ENCODE measurements at regions not wholly inside any gene's neighbourhood (a gene's known extent, or its start where the extent isn't known, plus 50 kb on each side); places are given as distances from the start of the nearest gene placed in this dataset.

- Histone ChIP-seq H3K79me2 (ENCODE audit: low read length) (no peaks in the 10 kb centered on the region), H4K20me1 (ENCODE audit: insufficient read depth, low read depth, low read length) (no peaks in the 10 kb centered on the region), H2AFZ (ENCODE audit: low read length) (no peak overlapping the region), H3K4me2 (ENCODE audit: low read depth, low read length, poor library complexity, severe bottlenecking) (no peak overlapping the region), H3K9me2 (replicated peaks; ENCODE audit: insufficient read depth, low read length) (no peaks in the 10 kb centered on the region), H3K9me3 (ENCODE audit: low read length) (no peaks in the 10 kb centered on the region), H3K9ac (ENCODE audit: low read length) (no peak overlapping the region), H3K27me3 (ENCODE audit: low read length) (no peaks in the 10 kb centered on the region), H3K4me1 (ENCODE audit: low read length) (no peaks in the 10 kb centered on the region), H3K4me3 (ENCODE audit: low read length) (no peak overlapping the region), H3K36me3 (ENCODE audit: insufficient read depth, low read length) (no peaks in the 10 kb centered on the region), H3K27ac (ENCODE audit: low read length) (no peak overlapping the region)
- no peak for DNase-seq
Observed at GRCh38 chr7:32218741-32219288, 148.6 kb upstream of the PDE1C start.

- Histone ChIP-seq H2AFZ (ENCODE audit: low read length) (no peak overlapping the region), H3K4me2 (ENCODE audit: low read depth, low read length, poor library complexity, severe bottlenecking) (no peak overlapping the region), H3K4me1 (ENCODE audit: low read length) (no peaks in the 10 kb centered on the region), H3K9ac (ENCODE audit: low read length) (no peak overlapping the region), H3K36me3 (ENCODE audit: insufficient read depth, low read length) (no peaks in the 10 kb centered on the region), H3K9me2 (replicated peaks; ENCODE audit: insufficient read depth, low read length) (no peaks in the 10 kb centered on the region), H3K79me2 (ENCODE audit: low read length) (no peaks in the 10 kb centered on the region), H3K9me3 (ENCODE audit: low read length) (no peaks in the 10 kb centered on the region), H3K27ac (ENCODE audit: low read length) (no peak overlapping the region), H3K27me3 (ENCODE audit: low read length) (no peaks in the 10 kb centered on the region), H3K4me3 (ENCODE audit: low read length) (no peak overlapping the region), H4K20me1 (ENCODE audit: insufficient read depth, low read depth, low read length) (no peaks in the 10 kb centered on the region)
- no peak for DNase-seq
Observed at GRCh38 chr7:32218154-32218467, 147.9 kb upstream of the PDE1C start.

GRCh38 chr7:32217341-32218153 is 147.3 kb upstream of the PDE1C start:
- H2AFZ ChIP-seq (ENCODE audit: low read length), result no peak overlapping the region
- H3K9ac ChIP-seq (ENCODE audit: low read length), result no peak overlapping the region
- no peaks in the 10 kb centered on the region for H3K27me3 ChIP-seq (ENCODE audit: low read length)
- no peak overlapping the region for H3K27ac ChIP-seq (ENCODE audit: low read length)
- H3K9me2 ChIP-seq (replicated peaks; ENCODE audit: insufficient read depth, low read length), result no peaks in the 10 kb centered on the region
- H3K4me3 ChIP-seq (ENCODE audit: low read length), result no peak overlapping the region
- no peaks in the 10 kb centered on the region for H3K79me2 ChIP-seq (ENCODE audit: low read length)
- no peaks in the 10 kb centered on the region for H3K4me1 ChIP-seq (ENCODE audit: low read length)
- H3K36me3 ChIP-seq (ENCODE audit: insufficient read depth, low read length), result no peaks in the 10 kb centered on the region
- DNase-seq, result no peak
- H3K9me3 ChIP-seq (ENCODE audit: low read length), result no peaks in the 10 kb centered on the region
- H3K4me2 ChIP-seq (ENCODE audit: low read depth, low read length, poor library complexity, severe bottlenecking), result no peak overlapping the region
- H4K20me1 ChIP-seq (ENCODE audit: insufficient read depth, low read depth, low read length), result no peaks in the 10 kb centered on the region

GRCh38 chr7:32216759-32217158 is 146.6 kb upstream of the PDE1C start:
- no peak for DNase-seq
- H4K20me1 ChIP-seq (ENCODE audit: insufficient read depth, low read depth, low read length), result no peaks in the 10 kb centered on the region
- H3K79me2 ChIP-seq (ENCODE audit: low read length), result no peaks in the 10 kb centered on the region
- H3K4me1 ChIP-seq (ENCODE audit: low read length), result no peaks in the 10 kb centered on the region
- no peak overlapping the region for H2AFZ ChIP-seq (ENCODE audit: low read length)
- no peaks in the 10 kb centered on the region for H3K27me3 ChIP-seq (ENCODE audit: low read length)
- H3K36me3 ChIP-seq (ENCODE audit: insufficient read depth, low read length), result no peaks in the 10 kb centered on the region
- H3K9me2 ChIP-seq (replicated peaks; ENCODE audit: insufficient read depth, low read length), result no peaks in the 10 kb centered on the region
- H3K27ac ChIP-seq (ENCODE audit: low read length), result no peak overlapping the region
- no peak overlapping the region for H3K4me3 ChIP-seq (ENCODE audit: low read length)
- no peak overlapping the region for H3K9ac ChIP-seq (ENCODE audit: low read length)
- no peaks in the 10 kb centered on the region for H3K9me3 ChIP-seq (ENCODE audit: low read length)
- H3K4me2 ChIP-seq (ENCODE audit: low read depth, low read length, poor library complexity, severe bottlenecking), result no peak overlapping the region

GRCh38 chr7:32215697-32216096 is 145.5 kb upstream of the PDE1C start:
- no peak overlapping the region for H3K4me2 ChIP-seq (ENCODE audit: low read depth, low read length, poor library complexity, severe bottlenecking)
- no peak overlapping the region for H3K27ac ChIP-seq (ENCODE audit: low read length)
- no peak overlapping the region for H3K9ac ChIP-seq (ENCODE audit: low read length)
- H3K4me1 ChIP-seq (ENCODE audit: low read length), result no peaks in the 10 kb centered on the region
- no peak overlapping the region for H3K4me3 ChIP-seq (ENCODE audit: low read length)
- no peaks in the 10 kb centered on the region for H3K9me2 ChIP-seq (replicated peaks; ENCODE audit: insufficient read depth, low read length)
- H3K79me2 ChIP-seq (ENCODE audit: low read length), result no peaks in the 10 kb centered on the region
- H3K36me3 ChIP-seq (ENCODE audit: insufficient read depth, low read length), result no peaks in the 10 kb centered on the region
- no peaks in the 10 kb centered on the region for H3K9me3 ChIP-seq (ENCODE audit: low read length)
- H2AFZ ChIP-seq (ENCODE audit: low read length), result no peak overlapping the region
- H4K20me1 ChIP-seq (ENCODE audit: insufficient read depth, low read depth, low read length), result no peaks in the 10 kb centered on the region
- no peak for DNase-seq
- no peaks in the 10 kb centered on the region for H3K27me3 ChIP-seq (ENCODE audit: low read length)

GRCh38 chr7:32214913-32215312 is 144.7 kb upstream of the PDE1C start:
- H3K27me3 ChIP-seq (ENCODE audit: low read length), result no peaks in the 10 kb centered on the region
- H3K4me1 ChIP-seq (ENCODE audit: low read length), result no peaks in the 10 kb centered on the region
- no peaks in the 10 kb centered on the region for H4K20me1 ChIP-seq (ENCODE audit: insufficient read depth, low read depth, low read length)
- no peak overlapping the region for H3K9ac ChIP-seq (ENCODE audit: low read length)
- DNase-seq, result no peak
- no peak overlapping the region for H3K4me3 ChIP-seq (ENCODE audit: low read length)
- no peak overlapping the region for H3K4me2 ChIP-seq (ENCODE audit: low read depth, low read length, poor library complexity, severe bottlenecking)
- no peaks in the 10 kb centered on the region for H3K36me3 ChIP-seq (ENCODE audit: insufficient read depth, low read length)
- H3K9me3 ChIP-seq (ENCODE audit: low read length), result no peaks in the 10 kb centered on the region
- H3K79me2 ChIP-seq (ENCODE audit: low read length), result no peaks in the 10 kb centered on the region
- no peak overlapping the region for H3K27ac ChIP-seq (ENCODE audit: low read length)
- H3K9me2 ChIP-seq (replicated peaks; ENCODE audit: insufficient read depth, low read length), result no peaks in the 10 kb centered on the region
- no peak overlapping the region for H2AFZ ChIP-seq (ENCODE audit: low read length)

- Histone ChIP-seq H3K9ac (ENCODE audit: low read length) (no peak overlapping the region), H3K27me3 (ENCODE audit: low read length) (no peaks in the 10 kb centered on the region), H3K9me2 (replicated peaks; ENCODE audit: insufficient read depth, low read length) (no peaks in the 10 kb centered on the region), H3K4me2 (ENCODE audit: low read depth, low read length, poor library complexity, severe bottlenecking) (no peak overlapping the region), H4K20me1 (ENCODE audit: insufficient read depth, low read depth, low read length) (no peaks in the 10 kb centered on the region), H2AFZ (ENCODE audit: low read length) (no peak overlapping the region), H3K27ac (ENCODE audit: low read length) (no peak overlapping the region), H3K9me3 (ENCODE audit: low read length) (no peaks in the 10 kb centered on the region), H3K36me3 (ENCODE audit: insufficient read depth, low read length) (no peaks in the 10 kb centered on the region), H3K79me2 (ENCODE audit: low read length) (no peaks in the 10 kb centered on the region), H3K4me3 (ENCODE audit: low read length) (no peak overlapping the region), H3K4me1 (ENCODE audit: low read length) (no peaks in the 10 kb centered on the region)
- DNase-seq, result no peak
Observed at GRCh38 chr7:32212321-32212720, 142.1 kb upstream of the PDE1C start.

GRCh38 chr7:32206987-32207386 is 136.8 kb upstream of the PDE1C start:
- Histone ChIP-seq H3K9ac (ENCODE audit: low read length) (no peak overlapping the region), H3K9me3 (ENCODE audit: low read length) (no peaks in the 10 kb centered on the region; the same call in 1 of the 2 replicates)

More at GRCh38 chr7:32206987-32207386, 136.8 kb upstream of the PDE1C start:
- Histone ChIP-seq H3K4me2 (ENCODE audit: low read depth, low read length, poor library complexity, severe bottlenecking) (no peak overlapping the region), H3K79me2 (ENCODE audit: low read length) (no peaks in the 10 kb centered on the region), H3K4me3 (ENCODE audit: low read length) (no peak overlapping the region), H3K36me3 (ENCODE audit: insufficient read depth, low read length) (no peaks in the 10 kb centered on the region), H3K9me2 (replicated peaks; ENCODE audit: insufficient read depth, low read length) (no peaks in the 10 kb centered on the region), H4K20me1 (ENCODE audit: insufficient read depth, low read depth, low read length) (no peaks in the 10 kb centered on the region), H2AFZ (ENCODE audit: low read length) (no peak overlapping the region), H3K27me3 (ENCODE audit: low read length) (no peaks in the 10 kb centered on the region), H3K4me1 (ENCODE audit: low read length) (no peaks in the 10 kb centered on the region), H3K27ac (ENCODE audit: low read length) (no peak overlapping the region)
- no peak for DNase-seq

All from Karpas-422 (cell line).